ENCODE measurements at regions not wholly inside any gene's neighbourhood (a gene's known extent, or its start where the extent isn't known, plus 50 kb on each side); places are given as distances from the start of the nearest gene placed in this dataset.
A peak's percentile ranks its signal among the peaks of the same experiment; 100 is the strongest.

DNA sequence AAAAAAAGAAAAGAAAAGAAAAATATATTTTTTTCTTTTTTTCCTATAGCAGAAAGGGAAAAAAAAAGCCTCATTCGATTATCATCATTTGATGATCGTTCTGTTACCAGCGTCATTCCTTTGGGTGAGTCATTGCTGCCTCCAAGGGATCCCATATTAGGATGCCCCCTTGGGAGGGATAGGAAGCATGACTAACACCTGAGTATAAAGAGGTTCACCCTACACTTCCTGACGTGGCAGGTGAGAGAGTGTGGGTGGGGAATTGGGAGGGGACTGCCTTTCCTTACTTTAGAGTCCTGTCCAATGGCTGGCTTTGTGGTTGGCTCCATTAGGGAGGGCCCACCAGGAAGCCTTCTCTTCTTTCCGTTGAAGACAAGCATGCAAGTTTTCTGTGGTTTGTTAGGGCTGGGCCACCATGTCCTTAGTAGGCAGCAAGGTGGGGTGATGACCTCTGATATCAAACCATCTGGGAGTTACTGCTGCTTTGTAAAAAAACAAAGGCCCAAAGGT is 56.1 kb upstream of the FUT8 start:
- peak; percentile 49 for DNase-seq (ENCODE audit: low spot score)

DNA sequence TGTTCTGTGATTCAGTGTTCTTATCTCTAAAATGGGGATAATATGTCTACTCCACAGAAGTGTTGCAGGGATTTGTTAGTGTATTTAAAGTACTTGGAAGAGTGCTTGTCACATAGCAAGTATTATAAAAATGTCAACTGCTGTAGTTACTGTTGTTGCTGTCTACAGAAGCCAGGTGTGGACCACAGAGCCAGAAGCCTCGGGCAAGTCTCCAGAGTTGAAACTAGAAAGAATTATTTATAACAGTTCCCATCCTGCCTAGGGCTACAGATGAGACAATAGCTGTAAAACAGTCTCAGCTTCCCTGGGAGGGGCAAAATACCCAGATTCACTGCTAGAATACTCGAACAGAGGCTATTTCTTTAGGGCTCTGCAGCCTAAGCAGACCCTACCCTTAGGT is 55.4 kb upstream of the FUT8 start:
- DNase-seq (ENCODE audit: low spot score) = no peak

DNA sequence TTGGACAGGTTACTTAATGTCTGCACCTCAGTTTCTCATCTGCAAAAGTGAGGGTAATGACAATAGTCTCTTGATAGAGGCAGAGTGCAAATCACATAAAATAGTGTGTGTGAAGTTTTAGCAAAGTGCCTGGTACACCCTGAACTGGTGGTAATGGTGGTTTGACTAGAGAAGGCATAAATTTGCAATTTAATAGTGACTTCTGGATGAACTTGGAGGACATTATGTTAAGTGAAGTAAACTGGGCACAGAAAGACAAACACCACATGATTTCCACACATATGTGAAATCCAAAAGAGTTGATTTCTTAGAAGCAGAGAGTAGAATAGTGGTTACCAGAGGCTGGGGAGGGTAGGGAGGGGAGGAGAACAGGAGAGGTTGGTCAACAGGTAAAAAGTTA is 54.8 kb upstream of the FUT8 start:
- no peak for DNase-seq (ENCODE audit: low spot score)

DNA sequence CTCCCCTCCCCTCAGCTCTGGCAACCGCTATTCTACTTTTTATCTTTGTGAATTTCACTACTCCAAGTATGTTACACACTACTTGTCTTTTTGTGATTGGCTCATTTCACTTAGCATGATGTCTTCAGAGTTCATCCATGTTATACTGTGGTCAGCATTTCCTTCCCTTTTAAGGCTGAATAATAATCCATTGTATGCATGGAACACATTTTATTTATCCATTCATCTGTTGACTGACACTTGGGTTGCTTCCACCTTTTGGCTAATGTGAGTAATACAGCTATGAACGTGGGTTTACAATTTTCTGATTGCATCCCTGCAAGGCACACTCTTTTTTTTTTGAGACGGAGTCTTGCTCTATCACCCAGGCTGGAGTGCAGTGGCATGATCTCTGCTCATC is 53.0 kb upstream of the FUT8 start:
- peak; percentile 13 for DNase-seq (ENCODE audit: low spot score)

DNA sequence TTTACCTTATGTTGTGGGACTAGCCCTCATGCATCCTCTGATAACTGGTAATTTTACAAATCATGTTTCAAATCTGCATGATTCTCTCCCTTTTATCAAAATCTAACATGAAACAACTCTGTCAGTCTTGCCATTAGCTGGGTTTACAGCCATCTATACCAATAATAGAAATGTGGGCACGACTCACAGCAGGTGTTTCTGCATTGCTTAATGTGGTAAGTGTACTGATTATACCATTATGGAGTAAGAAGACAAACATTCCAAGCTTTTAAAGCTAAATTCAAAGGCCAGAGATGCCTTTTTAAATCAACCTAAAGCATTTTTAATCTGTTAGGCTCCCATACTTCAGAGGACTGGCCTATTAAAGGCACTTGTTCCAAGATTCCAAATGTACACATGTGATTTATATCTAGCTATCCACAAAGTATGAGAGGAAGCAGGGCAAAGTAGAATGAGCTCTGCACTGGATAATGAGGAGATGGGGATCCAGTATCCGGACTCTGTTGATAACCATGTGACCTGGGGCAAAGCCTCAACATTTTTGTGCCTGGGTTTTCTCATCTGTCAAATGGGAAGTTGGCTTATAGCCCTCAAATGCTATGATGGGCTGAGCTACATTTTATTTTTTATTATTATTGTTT is 52.3 kb upstream of the FUT8 start:
- DNase-seq (ENCODE audit: low spot score) = no peak

DNA sequence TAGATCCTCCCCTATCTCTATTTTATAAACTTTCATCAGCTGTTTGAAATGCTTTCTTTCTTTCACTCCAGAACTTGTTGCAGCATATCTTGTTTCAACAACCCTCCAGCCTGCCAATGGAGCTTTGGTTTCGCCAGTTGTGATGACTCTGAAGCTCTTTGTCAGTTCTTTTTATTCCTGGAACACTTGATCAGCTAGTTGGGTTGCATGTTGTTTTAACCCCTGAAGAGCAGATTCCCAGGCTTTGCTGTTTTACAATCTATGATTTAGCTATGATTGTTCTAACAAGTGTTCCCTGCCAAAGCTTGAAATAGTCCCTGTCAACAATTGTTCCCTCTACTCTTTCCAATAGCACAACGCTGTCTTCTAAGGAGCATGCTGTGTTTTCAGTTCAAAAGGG is 50.6 kb upstream of the FUT8 start:
- no peak for DNase-seq (ENCODE audit: low spot score)
